Pancreas (tissue), 10 donors: ENCODE measurements at regions not wholly inside any gene's neighbourhood (a gene's known extent, or its start where the extent isn't known, plus 50 kb on each side); places are given as distances from the start of the nearest gene placed in this dataset.

Source experiments
- ATAC-seq, 4 donors: fragments of 200-7000 bp; cut with Tn5 transposase; one replicate each; pipeline versions ENCODE4 v1.8.0 to v1.9.1; 2020; ENCODE audit warnings: mild to moderate bottlenecking in 4 of 4, moderate library complexity in 4 of 4
- DNase-seq, 6 donors: peaks; one replicate each; pipeline ENCODE4 v3.0.0-alpha.2; 2020
- FAIRE-seq: peaks from 2 replicates; lab custom pipeline; 2012; peaks lifted over from hg19 to GRCh38; lab: Jason Lieb, UNC
- H3K27ac ChIP-seq, 4 donors: fragments of 200-600 bp; sonication (generic); 1 replicate in 3 of 4; 2 replicates in 1 of 4; pipeline versions ENCODE4 v1.5.0 to v1.8.0; 2020
- H3K27me3 ChIP-seq, 4 donors: fragments of 200-600 bp; one replicate each; pipeline ENCODE4 v1.8.0; 2021
- H3K36me3 ChIP-seq, 3 donors: fragments of 200-600 bp; sonication (generic) in 1 of 3; one replicate each; pipeline versions ENCODE4 v1.5.0 to v1.8.0; 2020 to 2021
- H3K4me1 ChIP-seq, 3 donors: fragments of 200-600 bp; one replicate each; pipeline ENCODE4 v1.8.0; 2021
- H3K4me3 ChIP-seq, 4 donors: fragments of 200-600 bp; sonication (generic) in 2 of 4; one replicate each; pipeline versions ENCODE4 v1.5.0 to v1.8.0; 2020 to 2021
- H3K9me3 ChIP-seq, 4 donors: fragments of 200-600 bp; one replicate each; pipeline ENCODE4 v1.8.0; 2021
- CTCF ChIP-seq, 4 donors: fragments of 200-600 bp; sonication (generic) in 3 of 4; IDR thresholded peaks; one replicate each; pipeline versions ENCODE4 v1.5.0 to v1.8.0; 2021; ENCODE audit warnings: antibody characterized with exemption in 4 of 4
- WGBS, 2 donors: extraction: QIAGEN DNeasy Blood & Tissue Kit; methylation state at CpG; one replicate each; pipeline ENCODE4 v1.1.7; 2013; 5-methylcytosine and 5-hydroxymethylcytosine counted together
- intact Hi-C, 3 donors: fragments of 100-400 bp; cut with DNase I; formaldehyde crosslinking; loops; one replicate each; pipeline versions ENCODE4 v1.11.1 to v1.14.2; 2022
- microRNA-seq, 2 donors: library from miRNA; unstranded; fragments of <30 nt; microRNA quantifications; one replicate each; pipeline versions ENCODE4 to v1.1.0, GENCODE V29; 2019 to 2020
- donor health status: healthy with polysubstance abuse.
- donor health status: DM: no; HTN: no; CAD: no; lungs with moderate emphysema.
- donor health status: DM: no; HTN: no; CAD: no.
- donor health status: control.
- donor health status: control.
- donor health status: Bipolar disorder and iron deficiency.
- donor health status: DM: yes; HTN: yes; CAD: no.
- donor health status: DM: no; HTN: no; CAD: no.
- donor health status: DM: no; HTN: no; CAD: no.
- donor health status: DM: yes; HTN: yes; CAD: no.

GRCh38 chr5:7330256-7330655, 65.7 kb upstream of the ADCY2 start:
- FAIRE-seq (no peak), ATAC-seq (no peak), DNase-seq (no peak)
- Histone ChIP-seq H3K4me3 (no peak overlapping the region), H3K27me3 (no peaks in the 10 kb centered on the region), H3K4me1 (no peaks in the 10 kb centered on the region), H3K9me3 (no peaks in the 10 kb centered on the region), H3K27ac (no peak overlapping the region), H3K36me3 (no peaks in the 10 kb centered on the region)
- intact Hi-C loops, result no loop called here
- 19 to 26% methylated on average over 3 of the region's 3 CpGs for WGBS, 2 donors
- TF ChIP-seq CTCF (IDR thresholded peaks at IDR 0.05), result no peak

GRCh38 chr5:7331131-7331530, 64.8 kb upstream of the ADCY2 start:
- no peaks in the 10 kb centered on the region for H3K27me3 ChIP-seq
- no peaks in the 10 kb centered on the region for H3K36me3 ChIP-seq
- WGBS, 2 donors, result 69 to 82% methylated on average over 7 of the region's 7 CpGs
- no peaks in the 10 kb centered on the region for H3K9me3 ChIP-seq
- ATAC-seq (no peak), DNase-seq (no peak), FAIRE-seq (no peak)
- no peak for TF ChIP-seq CTCF (IDR thresholded peaks at IDR 0.05)
- intact Hi-C loops, result no loop called here
- no peaks in the 10 kb centered on the region for H3K4me1 ChIP-seq
- no peak overlapping the region for H3K27ac ChIP-seq
- H3K4me3 ChIP-seq, result no peak overlapping the region

Small RNA genes in the stretch of these regions (microRNA-seq; reads per million reads assigned to microRNA genes)
- gene MIR4278, result 0 reads per million in 2 donors
